Right forelimb (tissue), 1 donor: ENCODE measurements at regions not wholly inside any gene's neighbourhood (a gene's known extent, or its start where the extent isn't known, plus 50 kb on each side); places are given as distances from the start of the nearest gene placed in this dataset.
"Not testable (repeated sequence)": the region's sequence is repeated elsewhere in the genome, so short reads cannot be mapped to it uniquely, and the experiment has no call there.

ENCODE experiments used
- DNase-seq: peaks from one replicate; pipeline ENCODE4 v3.0.0-alpha.2; 2018

GRCh38 chr11:13183826-13184196 is 93.8 kb upstream of the BMAL1 start:
- DNase-seq: no peak

DNA sequence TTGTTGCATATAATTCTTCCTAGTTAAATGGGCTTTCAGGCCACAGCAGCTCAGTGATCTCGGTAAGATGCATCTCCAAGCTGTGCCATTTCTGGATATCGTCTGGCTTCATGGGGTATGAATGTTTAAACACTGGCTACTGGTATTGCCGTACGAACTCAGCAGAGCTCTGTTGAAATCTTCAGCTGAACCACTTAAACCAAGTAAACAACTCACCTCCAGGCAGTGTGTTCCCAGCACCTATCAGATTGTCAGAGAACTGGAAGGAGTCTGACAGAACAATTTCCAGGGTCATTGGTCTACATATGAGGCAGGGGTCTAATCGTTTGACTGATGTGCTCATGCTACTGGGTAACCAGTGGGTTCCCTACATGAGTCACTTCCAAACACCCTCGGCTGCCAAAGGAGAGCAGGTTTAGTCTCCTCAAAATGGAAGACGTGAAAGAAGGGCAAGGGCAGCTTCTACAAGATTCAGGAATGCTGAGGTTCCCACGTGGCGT is 93.2 kb upstream of the BMAL1 start:
- no peak for DNase-seq

- DNase-seq: no peak
These were observed 89.4 kb upstream of the BMAL1 start for GRCh38 chr11:13188179-13188578.

GRCh38 chr11:13189561-13190426 is 87.8 kb upstream of the BMAL1 start:
- DNase-seq: no peak

- DNase-seq: no peak
These were observed 84.0 kb upstream of the BMAL1 start for GRCh38 chr11:13193613-13194012.

- not testable (repeated sequence) for DNase-seq
These were observed 80.2 kb upstream of the BMAL1 start for GRCh38 chr11:13197374-13197773.

GRCh38 chr11:13205486-13205885 is 72.1 kb upstream of the BMAL1 start:
- no peak for DNase-seq

- DNase-seq: no peak
These were observed 71.4 kb upstream of the BMAL1 start for GRCh38 chr11:13206086-13206640.

DNA sequence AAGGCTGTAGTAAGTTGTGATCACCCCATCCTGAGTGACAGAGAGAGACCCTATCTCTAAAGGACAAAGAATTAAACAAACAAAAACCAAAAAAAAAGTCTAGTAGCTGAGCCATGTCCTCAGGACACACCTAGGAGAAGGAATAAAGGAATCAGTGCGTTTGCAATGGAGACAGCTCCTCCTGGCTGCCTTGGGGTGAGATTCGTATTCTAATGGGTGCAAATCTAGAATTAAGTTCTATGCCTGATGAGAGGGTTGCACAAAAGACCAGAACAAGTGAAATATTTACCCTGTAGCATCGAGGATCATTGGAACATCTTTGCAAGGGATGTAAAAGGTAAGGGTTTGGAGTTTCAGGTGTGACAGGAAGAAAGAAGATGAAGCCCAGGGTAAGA is 70.3 kb upstream of the BMAL1 start:
- DNase-seq: no peak

DNA sequence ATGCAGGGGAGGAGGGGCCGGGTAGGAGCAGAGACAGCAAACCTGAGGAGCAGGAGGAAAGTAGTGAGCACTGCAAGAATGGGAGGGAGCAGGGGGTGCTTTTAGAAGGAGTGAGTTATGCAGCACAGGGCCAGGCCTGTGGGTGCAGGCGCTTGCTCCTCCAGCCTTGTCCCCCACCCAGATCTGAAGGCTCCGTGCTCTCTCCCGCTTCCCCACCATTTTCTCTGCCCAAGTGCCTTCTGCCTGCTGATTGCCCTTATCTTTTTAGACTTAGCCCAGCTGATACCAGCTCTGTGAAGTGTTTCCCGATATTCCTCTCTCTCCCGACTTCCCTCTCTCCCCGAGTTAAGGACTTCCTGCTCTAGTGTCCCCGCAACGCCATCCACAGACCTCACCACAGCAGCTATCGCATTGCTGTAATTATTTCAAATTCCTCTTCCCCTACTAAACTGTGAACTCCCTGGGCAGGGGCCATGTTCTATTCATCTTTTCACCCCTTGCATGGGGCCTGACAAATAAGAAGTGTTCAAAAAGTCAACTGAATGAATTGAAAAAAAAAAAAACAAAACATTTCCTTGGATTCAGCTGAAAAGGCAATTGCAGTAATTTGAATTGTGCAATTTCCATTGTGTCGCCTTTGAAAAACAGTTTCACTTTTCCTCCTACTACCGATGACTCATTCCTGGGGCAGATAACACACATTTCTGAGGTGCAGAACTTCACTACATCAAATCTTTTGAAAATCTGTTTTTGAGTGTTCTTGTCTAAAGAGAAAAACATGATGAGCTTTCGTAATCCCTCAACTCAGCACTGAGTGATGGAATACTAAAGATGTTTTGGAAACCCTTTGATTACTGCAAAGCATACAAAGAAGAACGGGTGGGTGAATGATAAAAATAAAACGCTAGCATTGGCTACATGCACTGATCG is 69.7 kb upstream of the BMAL1 start:
- DNase-seq: no peak

DNA sequence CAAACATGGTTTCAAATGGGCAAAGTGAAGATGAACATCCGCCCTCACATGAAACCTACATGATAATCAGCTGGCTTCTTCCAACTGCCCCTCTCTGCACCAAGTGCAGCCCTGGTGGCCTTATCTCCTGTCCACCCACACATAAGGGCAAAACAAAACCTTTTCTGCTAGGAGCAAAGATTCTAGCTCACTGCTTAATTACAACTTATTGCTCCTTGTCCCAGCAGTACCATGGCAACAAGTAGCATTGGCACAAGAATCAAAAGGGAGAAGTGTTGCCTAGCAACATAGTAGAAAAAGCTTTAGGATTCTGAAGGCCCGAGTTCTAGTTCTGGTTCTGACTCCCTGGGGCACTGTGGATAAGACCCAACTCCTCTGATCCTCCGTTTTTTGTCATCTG is 68.7 kb upstream of the BMAL1 start:
- DNase-seq: no peak

DNA sequence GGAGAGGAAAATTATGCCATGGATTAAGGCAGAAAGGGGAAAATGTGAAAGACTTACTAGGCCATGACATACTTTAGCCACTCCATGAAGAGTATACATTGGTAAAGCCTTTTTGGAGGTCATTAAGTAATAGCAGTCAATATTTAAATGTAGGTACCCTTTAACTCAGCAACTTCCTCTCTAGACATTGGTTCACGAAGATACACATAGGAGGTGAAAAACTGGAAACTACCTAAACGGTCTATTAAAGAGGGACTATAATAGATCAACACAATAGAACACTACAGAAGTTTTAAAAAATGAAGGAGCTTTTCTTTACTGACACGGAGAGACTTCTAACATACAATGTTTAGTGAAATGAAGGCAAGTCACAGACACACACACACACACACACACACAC is 68.2 kb upstream of the BMAL1 start:
- no peak for DNase-seq

DNA sequence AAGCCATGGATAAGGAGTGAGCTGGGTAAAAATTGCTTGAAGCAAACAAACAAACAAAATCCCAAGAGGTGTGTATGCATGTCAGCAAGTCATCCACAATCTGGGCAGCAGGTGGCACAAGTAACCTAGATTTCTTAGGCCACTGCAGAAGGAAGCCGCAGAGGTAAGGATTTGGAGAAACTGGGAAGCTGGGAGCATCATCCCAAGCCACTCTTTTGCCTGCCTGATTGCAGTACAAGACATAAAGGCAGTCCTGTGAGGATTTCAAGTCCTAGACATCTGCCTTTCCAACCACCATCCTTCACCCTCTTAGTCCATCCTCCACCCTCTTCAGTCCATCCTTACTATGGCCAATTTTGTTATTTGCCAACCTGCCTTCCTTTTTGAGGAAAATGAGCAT is 67.2 kb upstream of the BMAL1 start:
- DNase-seq: peak; percentile 59

DNA sequence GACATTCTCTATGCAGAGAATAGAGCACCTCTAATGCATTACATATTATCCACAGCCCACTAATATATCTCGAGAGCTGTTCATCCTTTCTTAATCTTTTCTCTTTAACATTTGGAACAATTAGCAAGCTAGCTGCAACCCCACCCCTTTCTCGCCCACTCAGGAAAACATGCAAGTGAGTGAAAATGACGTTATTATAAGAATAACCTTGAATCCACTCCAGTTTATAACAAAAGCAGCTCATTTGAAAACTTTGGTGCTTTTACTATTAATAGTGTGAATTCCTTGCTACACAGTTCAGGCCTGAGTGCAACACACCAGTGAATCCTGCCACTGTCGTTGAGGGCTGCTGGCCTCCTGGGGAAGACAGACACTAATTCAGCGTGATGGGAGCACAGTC is 63.3 kb upstream of the BMAL1 start:
- DNase-seq: no peak

DNA sequence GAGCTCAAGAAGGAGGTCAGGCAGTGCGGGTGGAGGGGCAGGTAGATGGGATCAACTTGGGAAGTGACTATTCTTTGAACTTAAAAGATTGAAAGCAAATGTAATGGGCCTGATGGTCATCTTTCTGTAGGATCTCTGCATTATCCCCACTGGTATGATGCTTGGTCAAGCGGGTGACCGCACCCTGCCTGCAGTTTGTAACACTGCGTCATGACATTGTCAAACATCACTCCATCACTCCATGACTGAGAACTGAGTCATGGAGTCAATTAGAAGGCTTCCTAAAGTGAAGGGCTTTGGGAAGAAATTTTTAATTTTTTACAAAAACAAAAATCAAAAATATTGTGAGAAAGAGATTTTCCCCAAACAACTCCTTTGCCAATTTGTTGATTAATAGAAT is 62.4 kb upstream of the BMAL1 start:
- no peak for DNase-seq

GRCh38 chr11:13216019-13216710 is 61.4 kb upstream of the BMAL1 start:
- DNase-seq: no peak

- DNase-seq: no peak
These were observed 60.9 kb upstream of the BMAL1 start for GRCh38 chr11:13216711-13217075.

DNA sequence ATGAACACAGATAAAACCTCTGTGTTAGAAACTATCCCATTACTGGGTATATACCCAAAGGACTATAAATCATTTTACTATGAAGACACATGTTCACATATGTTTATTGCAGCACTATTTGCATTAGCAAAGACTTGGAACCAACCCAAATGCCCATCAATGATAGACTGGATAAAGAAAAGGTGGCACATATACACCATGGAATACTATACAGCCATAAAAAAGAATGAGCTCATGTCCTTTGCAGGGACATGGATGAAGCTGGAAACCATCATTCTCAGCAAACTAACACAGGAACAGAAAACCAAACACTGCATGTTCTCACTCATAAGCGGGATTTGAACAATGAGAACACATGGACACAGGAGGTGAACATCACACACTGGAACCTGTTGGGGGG is 58.9 kb upstream of the BMAL1 start:
- DNase-seq: not testable (repeated sequence)

- no peak for DNase-seq
These were observed 57.4 kb upstream of the BMAL1 start for GRCh38 chr11:13220148-13220547.

- DNase-seq: no peak
These were observed 55.9 kb upstream of the BMAL1 start for GRCh38 chr11:13221722-13222121.

- DNase-seq: no peak
These were observed 55.3 kb upstream of the BMAL1 start for GRCh38 chr11:13222285-13222684.

- no peak for DNase-seq
These were observed 54.5 kb upstream of the BMAL1 start for GRCh38 chr11:13223112-13223511.

GRCh38 chr11:13224324-13224723 is 53.3 kb upstream of the BMAL1 start:
- DNase-seq: no peak
